IMR-90 (cell line): ENCODE measurements at regions not wholly inside any gene's neighbourhood (a gene's known extent, or its start where the extent isn't known, plus 50 kb on each side); places are given as distances from the start of the nearest gene placed in this dataset.

Experiments
- ATAC-seq: fragments of 200-7000 bp; cut with Tn5 transposase; 2 replicates; pipeline ENCODE4 v1.9.1; 2020; ENCODE audit warnings: low read depth, mild to moderate bottlenecking, moderate library complexity
- BruUV-seq: library from RNA; stranded (reverse); fragments of 400-500 nt; replicated peaks from 2 replicates; lab custom pipeline; 2021; lab: Mats Ljungman, UMichigan
- CTCF ChIA-PET: fragments of 300-600 bp; formaldehyde crosslinking; extraction: SDS; loops from one replicate; lab custom pipeline; 2021; ENCODE audit warnings: antibody characterized with exemption; lab: Yijun Ruan, JAX
- POLR2A ChIA-PET: fragments of 300-600 bp; sonication (Branson Sonifier 250); formaldehyde crosslinking; loops from one replicate; lab custom pipeline; 2022; ENCODE audit warnings: antibody characterized with exemption; ENCODE audit not compliant: unreplicated experiment; lab: Charles Lee
- DNase-seq: peaks from one replicate; pipeline ENCODE4 v3.0.0; 2013
- H2AFZ ChIP-seq: replicated peaks from 2 replicates; pipeline ENCODE3; 2013; ENCODE audit warnings: low read length, mild to moderate bottlenecking; ENCODE audit not compliant: poor library complexity
- H2AK5ac ChIP-seq: 2 replicates; pipeline ENCODE4 v1.6.1; 2013; ENCODE audit warnings: low read depth, low read length, inconsistent platforms
- H2AK9ac ChIP-seq: replicated peaks from 2 replicates; pipeline ENCODE3; 2013; ENCODE audit warnings: mild to moderate bottlenecking, low read depth, low read length, moderate library complexity; ENCODE audit not compliant: poor library complexity
- H2BK120ac ChIP-seq: 2 replicates; pipeline ENCODE4 v1.6.1; 2013; ENCODE audit warnings: low read depth, low read length, inconsistent platforms
- H2BK15ac ChIP-seq: 3 replicates; pipeline ENCODE4 v1.6.1; 2013; ENCODE audit warnings: low read depth, low read length, inconsistent platforms
- H2BK20ac ChIP-seq: 2 replicates; pipeline ENCODE4 v1.6.1; 2013; ENCODE audit warnings: low read depth, mild to moderate bottlenecking, inconsistent platforms, low read length, moderate library complexity
- H2BK5ac ChIP-seq: 2 replicates; pipeline ENCODE4 v1.6.1; 2013; ENCODE audit warnings: mild to moderate bottlenecking, low read depth, low read length, inconsistent platforms; ENCODE audit not compliant: poor library complexity, severe bottlenecking
- H3K14ac ChIP-seq: replicated peaks from 2 replicates; pipeline ENCODE4 v1.6.1; 2013; ENCODE audit warnings: low read depth, low read length, inconsistent platforms
- H3K18ac ChIP-seq: 2 replicates; pipeline ENCODE4 v1.6.1; 2013; ENCODE audit warnings: low read depth, low read length, control low read depth
- H3K23ac ChIP-seq: 2 replicates; pipeline ENCODE4 v1.6.1; 2013; ENCODE audit warnings: low read depth, low read length, inconsistent platforms
- H3K27ac ChIP-seq: 2 replicates; pipeline ENCODE4 v1.5.1; 2013; ENCODE audit warnings: mild to moderate bottlenecking, control low read depth, low read length; ENCODE audit not compliant: insufficient read depth
- H3K27me3 ChIP-seq: 2 replicates; pipeline ENCODE4 v1.6.1; 2013; ENCODE audit warnings: low read length; ENCODE audit not compliant: control insufficient read depth, insufficient read depth
- H3K36me3 ChIP-seq: 2 replicates; pipeline ENCODE4 v1.6.1; 2013; ENCODE audit warnings: low read length, mixed read lengths; ENCODE audit not compliant: control insufficient read depth, insufficient read depth
- H3K4ac ChIP-seq: 2 replicates; pipeline ENCODE4 v1.6.1; 2013; ENCODE audit warnings: low read depth, low read length, inconsistent platforms
- H3K4me1 ChIP-seq: 2 replicates; pipeline ENCODE4 v1.6.1; 2013; ENCODE audit warnings: low read length, mixed read lengths; ENCODE audit not compliant: control insufficient read depth, insufficient read depth
- H3K4me2 ChIP-seq: 2 replicates; pipeline ENCODE4 v1.6.1; 2013; ENCODE audit warnings: low read depth, mild to moderate bottlenecking, control low read depth, low read length, moderate library complexity
- H3K4me3 ChIP-seq: 2 replicates; pipeline ENCODE4 v1.5.1; 2013; ENCODE audit warnings: low read depth, mild to moderate bottlenecking, control low read depth, low read length, moderate library complexity; ENCODE audit not compliant: insufficient read depth
- H3K56ac ChIP-seq: 2 replicates; pipeline ENCODE4 v1.6.1; 2013; ENCODE audit warnings: low read length, inconsistent platforms; ENCODE audit not compliant: insufficient read depth; ENCODE audit errors: extremely low read depth
- H3K79me1 ChIP-seq, 2 experiments: 2 replicates each; pipeline ENCODE4 v1.6.1; 2013; ENCODE audit warnings: low read length in 2 of 2, inconsistent platforms in 1 of 2, low read depth in 1 of 2
- H3K9ac ChIP-seq: 2 replicates; pipeline ENCODE4 v1.6.1; 2013; ENCODE audit warnings: low read depth, low read length, control low read depth
- H3K9me1 ChIP-seq: 2 replicates; pipeline ENCODE4 v1.6.1; 2013; ENCODE audit warnings: low read length, inconsistent platforms; ENCODE audit not compliant: insufficient read depth
- H3K9me3 ChIP-seq: 2 replicates; pipeline ENCODE4 v1.6.1; 2013; ENCODE audit warnings: low read length; ENCODE audit not compliant: control insufficient read depth, insufficient read depth
- H4K20me1 ChIP-seq: 2 replicates; pipeline ENCODE4 v1.6.1; 2013; ENCODE audit warnings: low read length, inconsistent platforms; ENCODE audit not compliant: insufficient read depth
- H4K5ac ChIP-seq: 2 replicates; pipeline ENCODE4 v1.6.1; 2013; ENCODE audit warnings: mild to moderate bottlenecking, low read depth, low read length, control low read depth
- H4K8ac ChIP-seq, 2 experiments: 2 replicates each; pipeline ENCODE4 v1.6.1; 2013; ENCODE audit warnings: low read depth in 2 of 2, low read length in 2 of 2, control low read depth in 1 of 2, inconsistent platforms in 1 of 2
- H4K91ac ChIP-seq: 2 replicates; pipeline ENCODE4 v1.6.1; 2013; ENCODE audit warnings: low read depth, low read length, inconsistent platforms; ENCODE audit not compliant: insufficient read depth
- BHLHE40 ChIP-seq: fragments of 150-350 bp; IDR thresholded peaks from 2 replicates; pipeline ENCODE4 v1.6.1; 2016; ENCODE audit warnings: mild to moderate bottlenecking, low read depth, low read length
- CEBPB ChIP-seq: IDR thresholded peaks from 2 replicates; pipeline ENCODE4 v1.6.1; 2012; ENCODE audit warnings: low read depth, low read length, improper control_type of control experiment
- CHD1 ChIP-seq: IDR thresholded peaks from 2 replicates; pipeline ENCODE4 v1.6.1; 2012; ENCODE audit warnings: low read depth, low read length, improper control_type of control experiment
- CTCF ChIP-seq: conservative IDR thresholded peaks from 2 replicates; pipeline ENCODE4 v1.5.1; 2012; ENCODE audit warnings: mild to moderate bottlenecking, low read depth, low read length, improper control_type of control experiment
- ELK1 ChIP-seq: fragments of 150-350 bp; IDR thresholded peaks from 2 replicates; pipeline ENCODE4 v1.6.1; 2016; ENCODE audit warnings: low read depth, mild to moderate bottlenecking, low read length, moderate library complexity, borderline replicate concordance
- FOS ChIP-seq: fragments of 150-350 bp; IDR thresholded peaks from 2 replicates; pipeline ENCODE4 v1.6.1; 2016; ENCODE audit warnings: low read depth, low read length
- MAFK ChIP-seq: IDR thresholded peaks from 2 replicates; pipeline ENCODE4 v1.6.1; 2012; ENCODE audit warnings: low read depth, low read length, improper control_type of control experiment
- MAZ ChIP-seq: IDR thresholded peaks from 2 replicates; pipeline ENCODE4 v1.6.1; 2012; ENCODE audit warnings: low read depth, mild to moderate bottlenecking, low read length, improper control_type of control experiment, moderate library complexity, borderline replicate concordance
- MXI1 ChIP-seq: IDR thresholded peaks from 2 replicates; pipeline ENCODE4 v1.6.1; 2012; ENCODE audit warnings: low read depth, mild to moderate bottlenecking, low read length, moderate library complexity, borderline replicate concordance
- NFE2L2 ChIP-seq: fragments of 150-350 bp; IDR thresholded peaks from 2 replicates; pipeline ENCODE4 v1.6.1; 2016; ENCODE audit warnings: low read depth, mild to moderate bottlenecking, low read length
- POLR2A ChIP-seq: IDR thresholded peaks from 2 replicates; pipeline ENCODE4 v1.6.1; 2012; ENCODE audit warnings: mild to moderate bottlenecking, low read depth, low read length
- RAD21 ChIP-seq: IDR thresholded peaks from 2 replicates; pipeline ENCODE4 v1.6.1; 2012; ENCODE audit warnings: low read length, improper control_type of control experiment
- RCOR1 ChIP-seq: IDR thresholded peaks from 2 replicates; pipeline ENCODE4 v1.6.1; 2012; ENCODE audit warnings: mild to moderate bottlenecking, low read length, improper control_type of control experiment; ENCODE audit not compliant: insufficient replicate concordance
- RFX5 ChIP-seq: IDR thresholded peaks from 2 replicates; pipeline ENCODE4 v1.8.0; 2012; ENCODE audit warnings: low read depth, mild to moderate bottlenecking, low read length, moderate library complexity
- SMC3 ChIP-seq: fragments of 150-350 bp; IDR thresholded peaks from 2 replicates; pipeline ENCODE4 v1.6.1; 2016; ENCODE audit warnings: low read depth, mild to moderate bottlenecking, antibody characterized with exemption, low read length, moderate library complexity
- USF2 ChIP-seq: fragments of 150-350 bp; IDR thresholded peaks from 2 replicates; pipeline ENCODE4 v1.6.1; 2017; ENCODE audit warnings: mild to moderate bottlenecking, antibody characterized with exemption, low read length, low read depth
- WGBS, 2 experiments: methylation state at CpG; one replicate each; pipeline versions ENCODE4 v1.1.5 to v1.1.7; 2013; ENCODE audit warnings: missing lambda C conversion rate in 2 of 2; ENCODE audit not compliant: insufficient read length in 1 of 2; ENCODE audit errors: extremely low coverage in 2 of 2; 5-methylcytosine and 5-hydroxymethylcytosine counted together
- dilution Hi-C: fragments of 300-500 bp; cut with HindIII; formaldehyde crosslinking; loops from one replicate; pipeline ENCODE4 v1.14.3; 2018; ENCODE audit warnings: low sequenced_read_pairs; ENCODE audit not compliant: unreplicated experiment
- in situ Hi-C: fragments of 300-500 bp; cut with MboI; formaldehyde crosslinking; loops from 3 replicates; pipeline ENCODE4 v1.14.3; 2019; ENCODE audit warnings: low sequenced_read_pairs, inconsistent platforms, mixed read lengths
- intact Hi-C: fragments of 100-400 bp; cut with micrococcal nuclease; formaldehyde crosslinking; loops from 2 replicates; pipeline ENCODE4 v1.10.0; 2022

- CTCF ChIA-PET = no interaction called here
- H3K4me3 ChIP-seq = no peak overlapping the region
- no peak for ATAC-seq
- no peak overlapping the region for H2AFZ ChIP-seq
- no peak overlapping the region for H2BK5ac ChIP-seq
- H3K27ac ChIP-seq = no peak overlapping the region
- no peak overlapping the region for H3K23ac ChIP-seq
- H3K27me3 ChIP-seq = no peaks in the 10 kb centered on the region
- TF ChIP-seq RAD21 (no peak), RFX5 (no peak), MAFK (no peak), CEBPB (no peak), SMC3 (no peak), ELK1 (no peak), MAZ (no peak), NFE2L2 (no peak), RCOR1 (no peak), CTCF (no peak), BHLHE40 (no peak), POLR2A (no peak), MXI1 (no peak), FOS (no peak), CHD1 (no peak), USF2 (no peak)
- H4K91ac ChIP-seq = no peak overlapping the region
- intact Hi-C loops = no loop called here
- H3K4me2 ChIP-seq = no peak overlapping the region
- no peaks in the 10 kb centered on the region for H3K9me1 ChIP-seq
- no peaks in the 10 kb centered on the region for H3K4me1 ChIP-seq
- H2BK15ac ChIP-seq = no peak overlapping the region
- H3K4ac ChIP-seq = no peak overlapping the region
- H4K5ac ChIP-seq = no peak overlapping the region
- in situ Hi-C loops = no loop called here
- H3K9me3 ChIP-seq = peaks cover 4% of the 10 kb centered on the region; the same call in 1 of the 2 replicates
- H3K18ac ChIP-seq = no peak overlapping the region
- no peaks in the 10 kb centered on the region for H3K36me3 ChIP-seq
- H2AK5ac ChIP-seq = no peak overlapping the region
- whole genome bisulfite sequencing, 2 experiments = no CpG with 5 or more reads among the region's 2 CpGs
- no peak for DNase-seq
- no peaks in the 10 kb centered on the region for H4K20me1 ChIP-seq
- POLR2A ChIA-PET = no interaction called here
- H3K9ac ChIP-seq = no peak overlapping the region
- no peak overlapping the region for H3K56ac ChIP-seq
- no peak overlapping the region for H3K14ac ChIP-seq
- no peak overlapping the region for H2BK20ac ChIP-seq
- H4K8ac ChIP-seq = no peak overlapping the region
- no peaks in the 10 kb centered on the region for H3K79me1 ChIP-seq
- no peak overlapping the region for H2AK9ac ChIP-seq
- BruUV-seq = no TSS peak
- no peak overlapping the region for H2BK120ac ChIP-seq
- dilution Hi-C loops = no loop called here
Measured at GRCh38 chr5:27938989-27939388, 900.6 kb upstream of the CDH9 start.
